ENCODE measurements at regions not wholly inside any gene's neighbourhood (a gene's known extent, or its start where the extent isn't known, plus 50 kb on each side); places are given as distances from the start of the nearest gene placed in this dataset.

DNA sequence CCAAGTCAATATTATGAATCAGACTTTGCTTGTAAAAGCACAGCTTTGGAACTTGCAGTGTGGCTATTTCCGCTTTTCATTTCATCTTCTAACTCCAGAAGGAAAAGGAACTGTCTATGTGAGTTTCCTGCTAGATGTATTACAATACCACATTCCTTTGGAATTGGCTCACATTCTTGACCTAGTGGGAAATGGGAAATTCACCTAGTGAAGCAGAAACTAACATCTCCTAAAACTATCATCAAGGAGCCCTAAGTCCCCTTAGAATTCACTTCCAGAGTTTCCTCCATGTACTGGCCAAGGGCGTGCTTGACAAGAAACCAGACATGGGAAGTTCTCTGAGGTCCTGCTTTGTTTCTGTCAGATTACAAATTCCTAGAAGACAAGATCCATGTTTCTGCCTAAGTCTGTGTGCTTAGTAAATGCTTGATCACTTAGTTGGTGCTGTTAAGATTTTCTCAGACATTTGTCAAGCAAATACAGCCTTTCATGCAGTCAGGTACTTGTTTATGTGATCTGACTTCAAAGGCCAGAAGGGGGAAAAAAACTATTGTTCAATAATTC lies 275.7 kb upstream of the FN1 start:
- peak; percentile 91 for DNase-seq

DNA sequence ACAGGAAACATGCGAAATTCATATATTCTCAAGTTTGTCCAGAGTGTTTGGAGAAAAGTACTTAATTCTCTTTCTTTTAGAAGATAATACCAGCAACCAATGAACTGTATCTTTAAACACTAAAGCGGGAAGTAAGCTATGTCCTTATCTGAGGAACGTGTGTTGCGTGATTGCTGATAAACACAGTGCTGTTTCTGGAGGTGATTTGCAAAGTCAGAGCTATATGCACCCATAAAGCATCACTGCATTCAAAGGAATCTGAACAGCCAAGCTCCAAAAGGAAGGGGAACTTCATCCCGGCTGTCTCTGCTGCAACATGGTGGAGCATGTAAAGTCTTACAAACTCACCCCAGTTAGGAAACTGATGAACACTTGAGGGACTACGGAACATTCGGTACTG lies 271.7 kb upstream of the FN1 start:
- DNase-seq: no peak

DNA sequence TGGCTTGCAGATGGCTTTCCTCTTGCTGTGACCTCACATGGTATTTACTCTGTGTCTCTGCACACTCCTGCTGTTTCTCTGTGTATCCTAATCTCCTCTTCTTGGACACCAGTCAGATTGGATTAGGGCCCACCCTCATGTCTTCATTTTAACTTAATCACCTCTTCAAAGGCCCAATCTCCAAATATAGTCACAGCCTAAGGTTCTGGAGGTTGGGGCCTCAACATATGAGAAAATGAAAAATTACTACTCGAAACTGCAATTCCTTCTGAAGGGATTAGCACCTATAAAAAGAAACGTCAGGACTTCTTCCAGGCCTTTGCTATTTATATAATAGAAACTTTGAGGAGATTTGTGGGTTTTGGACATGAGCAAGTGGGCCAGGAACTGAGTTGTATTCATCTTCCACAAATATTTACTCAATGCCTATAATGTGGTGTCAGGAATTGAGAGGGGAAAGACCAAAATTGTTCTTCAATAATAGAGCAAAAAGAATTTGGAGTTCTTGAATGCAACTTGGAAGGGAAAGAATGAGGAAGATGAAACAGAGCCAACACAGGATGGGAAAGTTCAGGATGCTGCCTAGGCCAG lies 270.0 kb upstream of the FN1 start:
- DNase-seq: no peak

DNA sequence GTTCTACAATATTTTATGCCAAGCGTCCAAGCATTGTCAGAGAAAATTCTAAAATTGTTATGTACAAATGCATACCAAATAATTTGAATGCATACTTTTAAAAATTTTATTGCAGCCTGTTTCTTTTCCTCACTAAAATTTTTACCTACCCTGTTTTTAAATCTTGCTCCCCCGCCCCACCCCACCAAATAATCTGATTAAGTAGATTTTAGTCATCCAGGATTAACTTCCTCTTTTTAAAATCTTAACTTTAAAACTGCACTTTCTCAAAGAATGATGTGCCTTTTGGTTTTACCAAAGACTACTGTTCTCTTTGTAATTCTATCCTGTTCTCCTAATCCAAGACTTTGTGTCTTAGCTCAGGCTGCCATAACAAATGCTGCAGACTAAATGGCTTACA lies 269.4 kb upstream of the FN1 start:
- DNase-seq: no peak

DNA sequence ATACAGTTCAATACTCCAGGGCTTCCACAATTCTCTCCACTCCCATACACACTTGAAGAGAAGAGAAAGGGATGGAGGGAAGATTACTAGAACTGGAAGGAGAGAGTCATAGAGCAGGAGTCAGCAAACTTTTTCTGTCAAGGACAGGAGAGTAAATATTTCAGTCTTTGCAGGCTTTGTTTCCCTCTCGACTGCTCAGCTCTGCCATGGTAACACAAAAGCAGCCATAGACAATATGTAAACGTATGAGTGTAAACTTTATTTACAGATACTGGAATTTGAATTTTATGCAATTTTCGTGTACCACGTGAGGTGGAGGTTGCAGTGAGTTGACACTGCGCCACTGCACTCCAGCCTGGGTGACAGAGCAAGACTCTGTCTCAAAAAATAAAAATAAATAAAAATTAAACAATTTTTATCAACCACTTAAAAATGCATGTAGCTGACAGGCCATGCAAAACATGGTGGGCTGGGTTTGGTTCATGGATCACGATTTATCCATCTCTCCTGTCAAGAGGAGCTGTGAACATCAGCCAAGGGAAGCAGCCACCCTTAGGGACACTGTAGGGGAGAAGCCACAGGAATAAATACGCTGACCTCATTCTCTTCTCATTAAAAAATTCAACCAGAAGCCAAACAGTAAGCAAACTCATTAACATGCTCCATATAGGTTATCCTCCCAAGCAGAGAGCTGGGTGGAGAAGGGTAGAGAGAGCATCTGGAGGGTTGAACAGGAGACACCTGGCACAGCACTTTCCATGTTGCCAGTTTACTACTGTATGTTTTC lies 266.4 kb upstream of the FN1 start:
- no peak for DNase-seq

DNA sequence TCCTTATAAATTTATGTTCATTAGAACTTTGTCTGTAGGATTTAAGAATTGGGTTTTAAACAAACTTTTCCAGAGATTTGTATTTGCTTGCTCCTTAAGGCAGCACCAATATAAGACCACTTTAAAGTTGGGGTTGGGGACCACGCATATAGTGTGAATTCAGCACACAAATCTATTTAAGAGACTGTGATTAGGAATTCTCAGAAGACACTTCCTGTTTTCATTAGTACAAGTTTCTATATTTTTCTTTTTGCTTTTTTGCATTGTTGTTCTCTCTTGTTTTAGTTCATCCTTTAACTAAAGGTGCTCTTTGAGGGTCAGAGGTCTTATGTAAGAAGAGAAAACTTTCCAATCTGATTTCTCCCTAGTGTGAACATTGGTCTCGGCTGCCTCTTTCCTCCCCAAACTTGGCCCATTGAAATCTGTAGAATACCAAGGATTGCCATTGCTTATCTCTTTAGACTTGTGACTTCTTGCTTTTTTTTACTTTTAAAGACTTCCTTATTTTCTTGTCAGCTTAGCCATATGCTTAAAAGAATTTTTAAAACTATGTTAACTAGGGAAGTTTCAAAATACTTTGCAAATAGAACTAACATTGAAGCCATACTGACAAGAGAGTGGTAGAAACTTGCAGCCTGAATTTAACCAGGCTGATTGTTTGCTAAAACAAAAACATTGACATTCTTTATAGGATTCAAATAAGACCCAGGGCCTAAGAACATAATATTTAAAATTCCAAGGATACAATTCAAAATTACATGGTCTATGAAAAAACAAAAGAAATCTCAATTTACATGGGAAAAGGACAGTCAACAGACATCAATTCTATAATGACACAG lies 264.1 kb upstream of the FN1 start:
- DNase-seq: no peak

DNA sequence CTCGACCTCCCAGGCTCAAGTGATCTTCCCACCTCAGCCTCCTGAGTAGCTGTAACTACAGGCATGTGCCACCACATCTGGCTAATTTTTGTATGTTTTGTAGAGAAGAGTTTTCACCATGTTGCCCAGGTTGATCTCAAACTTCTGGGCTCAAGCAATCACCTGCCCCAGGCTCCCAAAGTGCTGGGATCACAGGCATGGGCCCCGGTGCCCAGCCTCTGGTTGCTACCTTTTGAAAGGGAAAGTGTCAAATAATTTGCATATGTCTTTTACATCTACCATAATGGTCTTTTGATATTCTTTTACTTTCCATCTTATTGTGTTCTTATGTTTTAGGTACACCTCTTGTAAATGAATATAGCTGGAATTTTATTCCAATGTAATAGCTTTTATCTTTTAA lies 263.1 kb upstream of the FN1 start:
- no peak for DNase-seq

DNA sequence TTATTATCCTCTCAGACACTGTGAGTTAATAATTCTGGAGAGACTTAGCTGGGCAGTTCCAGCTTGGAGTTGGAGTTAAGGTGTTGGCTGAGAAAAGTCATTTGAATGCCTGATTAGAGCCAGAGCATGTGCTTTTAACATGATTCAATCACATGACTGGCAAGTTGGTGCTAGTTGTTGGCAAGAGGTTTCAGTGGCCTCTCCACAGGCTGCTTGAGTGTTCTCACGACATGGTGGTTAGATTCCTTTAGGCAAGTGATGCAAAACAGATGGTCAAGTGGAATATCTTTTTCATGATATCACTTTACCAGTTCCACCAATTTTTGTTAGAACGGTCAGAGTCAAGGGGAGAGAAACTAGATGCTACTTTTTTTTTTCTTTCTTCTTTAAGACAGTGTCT lies 262.7 kb upstream of the FN1 start:
- no peak for DNase-seq

DNA sequence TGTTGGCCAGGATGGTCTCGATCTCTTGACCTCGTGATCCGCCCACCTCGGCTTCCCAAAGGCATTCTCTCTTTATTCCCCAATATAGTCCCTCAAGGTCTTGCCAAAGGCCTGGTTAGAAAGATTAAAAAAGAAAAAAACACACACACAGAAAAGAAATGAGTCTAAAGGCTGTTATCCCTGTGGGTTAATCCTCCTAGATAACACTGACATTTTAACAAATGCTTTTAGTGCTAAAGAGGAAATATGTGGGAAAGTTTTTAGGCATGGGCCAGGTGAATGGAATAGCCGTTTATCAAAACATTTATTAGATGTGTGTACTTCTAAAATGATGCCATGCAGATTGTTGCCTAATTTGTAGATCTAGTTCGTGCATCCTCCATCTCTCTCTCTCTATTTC lies 261.6 kb upstream of the FN1 start:
- no peak for DNase-seq

DNA sequence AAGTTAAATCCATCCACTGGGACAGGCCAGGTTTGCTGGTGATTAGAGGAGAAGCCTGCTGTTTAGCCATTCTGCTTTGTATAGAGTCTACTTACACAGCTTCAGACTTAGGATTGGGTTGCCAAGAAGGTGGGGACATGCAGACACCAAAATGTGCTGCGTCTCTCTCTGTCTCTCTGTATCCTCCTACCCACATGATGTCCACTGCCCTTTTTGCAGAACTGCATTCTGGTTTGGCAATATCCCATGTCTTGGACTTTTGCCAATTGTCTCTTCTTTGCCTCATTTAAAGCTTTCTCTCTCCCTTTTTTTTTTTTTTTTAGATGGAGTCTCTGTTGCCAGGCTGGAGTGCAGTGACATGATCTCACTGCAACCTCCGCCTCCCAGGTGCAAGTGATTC lies 261.1 kb upstream of the FN1 start:
- DNase-seq: no peak

DNA sequence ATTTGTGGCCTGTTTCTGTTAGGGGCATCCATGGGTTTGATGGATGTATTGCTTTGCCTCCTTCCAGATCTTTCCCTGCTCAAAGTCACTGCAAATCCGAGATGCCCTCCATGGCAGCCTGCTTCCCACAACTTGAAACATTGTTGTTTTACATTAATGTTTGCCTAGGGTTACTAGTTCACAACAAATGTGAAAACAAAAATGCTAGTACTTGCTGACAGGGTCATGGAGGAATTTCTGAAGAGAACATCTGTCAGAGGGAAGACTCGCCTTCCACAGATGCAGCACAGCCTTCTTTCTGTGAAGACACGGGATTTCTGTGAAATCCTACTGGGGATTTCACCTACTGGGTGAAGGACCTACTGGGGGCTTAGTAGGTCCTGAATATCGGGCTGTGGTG lies 260.0 kb upstream of the FN1 start:
- no peak for DNase-seq

DNA sequence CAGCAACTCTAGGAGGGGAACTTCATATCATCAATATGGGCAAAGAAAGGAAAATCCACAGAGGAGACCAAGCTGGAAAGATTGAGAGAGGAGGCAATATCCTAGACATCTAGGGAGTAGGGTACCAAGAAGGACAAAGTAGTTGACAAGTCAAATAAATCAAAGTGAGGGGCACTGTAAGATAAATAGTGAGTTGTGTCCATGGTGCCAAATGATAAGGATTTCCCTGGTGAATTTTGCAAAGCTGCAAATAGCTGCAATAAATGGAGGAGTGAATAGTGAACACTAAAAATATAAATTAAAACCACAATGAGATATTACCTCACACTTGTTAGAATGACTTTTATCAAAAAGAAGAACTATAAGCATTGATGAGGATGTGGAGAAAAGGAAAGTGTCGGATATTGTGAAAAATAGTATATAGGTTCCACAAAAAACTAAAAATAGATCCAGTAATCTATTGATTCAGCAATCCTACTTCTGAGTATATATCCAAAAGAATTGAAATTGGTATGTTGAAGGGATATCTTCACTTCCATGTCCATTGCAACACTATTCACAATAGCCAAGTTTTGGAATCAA lies 258.2 kb upstream of the FN1 start:
- no peak for DNase-seq

DNA sequence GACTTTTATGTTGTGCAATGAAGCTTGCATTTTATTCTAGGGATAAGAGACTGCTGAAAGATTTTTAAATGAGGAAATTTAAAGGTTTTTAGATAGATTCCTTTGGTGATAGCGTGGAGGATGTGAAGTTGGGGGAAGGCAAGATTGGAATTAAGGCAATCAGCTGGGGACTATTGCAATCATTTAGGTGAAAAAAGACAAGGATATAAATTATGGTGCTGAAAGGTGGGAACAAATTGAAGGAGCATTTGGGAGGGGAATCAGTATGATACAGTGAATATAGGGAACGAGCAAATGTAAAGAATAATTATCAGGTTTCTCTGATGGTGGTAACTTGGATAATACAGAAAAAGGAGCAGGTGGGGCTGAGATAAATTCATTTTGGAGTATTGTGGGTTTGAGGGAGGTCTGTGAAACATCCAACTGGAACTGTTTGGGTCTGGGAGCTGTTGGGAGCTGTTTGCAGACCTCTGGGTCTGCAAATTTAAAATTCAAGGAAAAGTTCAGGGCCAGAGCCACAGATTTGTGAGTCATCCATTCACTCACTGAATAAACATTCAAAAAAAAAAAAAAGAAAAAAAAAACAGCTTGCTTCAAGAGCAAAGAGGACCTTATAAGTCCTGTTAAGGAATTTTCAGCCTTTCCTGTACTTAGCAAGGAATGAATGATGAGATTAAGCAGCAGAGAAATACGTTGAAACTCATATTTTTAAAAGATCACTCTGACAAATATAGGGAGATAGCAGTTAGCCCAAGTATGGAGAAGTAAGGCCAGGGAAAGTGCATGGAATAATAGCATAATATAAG lies 257.5 kb upstream of the FN1 start:
- DNase-seq: peak; percentile 75

DNA sequence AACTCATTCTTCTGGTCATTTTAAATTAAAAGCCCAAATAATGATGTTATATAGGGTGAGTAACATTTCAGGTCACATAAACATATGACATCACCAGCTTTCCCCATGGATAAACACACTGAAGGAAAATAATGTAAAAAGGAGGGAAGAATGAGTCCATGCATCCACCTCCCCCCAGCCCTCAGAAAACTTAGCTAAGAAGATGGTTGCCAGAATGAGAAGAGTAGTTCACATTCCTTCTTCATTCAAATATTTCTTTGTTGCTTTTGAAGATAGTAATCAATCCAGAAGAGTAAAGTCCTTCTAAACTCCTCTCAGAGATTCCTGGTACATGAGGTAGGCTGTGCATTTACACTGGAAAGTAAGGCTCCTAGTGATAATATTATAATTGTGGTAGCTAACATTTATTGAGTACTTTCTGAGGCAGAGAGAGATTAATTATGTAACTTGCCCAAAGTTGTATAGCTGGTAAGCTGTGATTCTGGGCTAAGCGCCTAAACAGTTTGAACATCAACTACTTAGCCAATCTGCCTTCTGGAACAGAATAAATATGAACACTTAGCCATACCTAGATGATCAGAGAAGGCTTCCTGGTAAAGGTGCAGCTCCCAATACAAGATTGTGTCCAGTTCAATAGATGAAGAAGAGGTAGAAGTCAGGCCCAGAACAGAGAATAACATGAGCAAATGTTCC lies 256.7 kb upstream of the FN1 start:
- DNase-seq: peak; percentile 31

DNA sequence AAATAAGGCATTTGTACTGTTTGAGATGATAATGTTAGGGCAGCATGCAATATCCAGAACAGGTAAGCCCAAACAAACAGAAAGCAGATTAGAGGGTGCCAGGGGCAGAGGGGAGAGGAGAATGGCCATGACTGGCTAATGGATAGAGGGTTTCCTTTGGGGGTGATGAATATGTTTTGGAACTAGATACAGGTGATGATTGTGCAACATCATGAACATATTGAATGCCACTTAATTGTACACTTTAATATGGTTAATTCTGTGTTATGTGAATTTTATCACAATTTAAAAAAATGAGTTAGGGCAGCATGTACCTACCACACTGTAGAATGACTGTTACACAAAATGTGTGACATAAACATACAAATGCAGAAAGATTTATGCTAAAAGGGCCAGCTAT lies 255.5 kb upstream of the FN1 start:
- DNase-seq: no peak

DNA sequence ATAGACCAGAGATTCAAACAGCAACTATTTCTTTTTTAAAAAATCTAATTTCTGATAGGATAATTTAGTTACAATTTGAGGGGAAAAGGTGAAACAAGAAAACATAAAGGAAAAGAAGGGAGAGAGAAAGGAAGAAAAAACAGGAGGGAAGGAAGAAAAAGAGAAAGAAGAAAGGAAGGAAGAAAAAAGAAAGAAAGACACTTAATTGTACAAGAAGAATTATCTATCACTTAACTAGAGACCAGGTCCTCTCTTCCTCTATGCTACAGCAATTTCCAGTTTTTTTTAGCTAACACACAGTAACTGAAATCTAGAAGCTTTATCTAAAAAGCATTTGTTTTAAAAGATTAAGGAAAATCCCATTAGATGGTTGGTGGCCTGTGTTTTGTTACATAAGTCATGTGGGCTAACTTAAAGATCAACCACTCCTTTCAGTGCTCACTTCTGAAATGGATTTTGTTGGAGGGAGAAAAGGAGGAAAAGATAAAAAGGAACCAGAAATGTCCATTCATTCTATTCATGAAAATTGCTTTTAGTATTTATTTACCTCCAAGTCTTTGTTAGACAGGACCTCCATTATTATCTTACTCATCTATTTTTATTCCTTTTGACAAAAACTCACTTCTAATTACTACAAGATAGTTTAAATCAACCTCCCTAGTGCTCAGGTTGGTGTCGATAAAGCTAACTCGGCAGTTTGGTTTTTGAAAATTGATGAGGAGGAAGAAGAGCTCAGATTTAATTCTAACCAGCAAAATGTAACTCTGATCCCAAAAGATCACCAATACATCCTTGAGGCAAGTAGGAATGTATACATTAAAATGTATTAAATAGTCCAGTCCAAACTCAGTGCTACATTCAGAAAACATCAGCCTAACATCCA lies 251.5 kb upstream of the FN1 start:
- no peak for DNase-seq

DNA sequence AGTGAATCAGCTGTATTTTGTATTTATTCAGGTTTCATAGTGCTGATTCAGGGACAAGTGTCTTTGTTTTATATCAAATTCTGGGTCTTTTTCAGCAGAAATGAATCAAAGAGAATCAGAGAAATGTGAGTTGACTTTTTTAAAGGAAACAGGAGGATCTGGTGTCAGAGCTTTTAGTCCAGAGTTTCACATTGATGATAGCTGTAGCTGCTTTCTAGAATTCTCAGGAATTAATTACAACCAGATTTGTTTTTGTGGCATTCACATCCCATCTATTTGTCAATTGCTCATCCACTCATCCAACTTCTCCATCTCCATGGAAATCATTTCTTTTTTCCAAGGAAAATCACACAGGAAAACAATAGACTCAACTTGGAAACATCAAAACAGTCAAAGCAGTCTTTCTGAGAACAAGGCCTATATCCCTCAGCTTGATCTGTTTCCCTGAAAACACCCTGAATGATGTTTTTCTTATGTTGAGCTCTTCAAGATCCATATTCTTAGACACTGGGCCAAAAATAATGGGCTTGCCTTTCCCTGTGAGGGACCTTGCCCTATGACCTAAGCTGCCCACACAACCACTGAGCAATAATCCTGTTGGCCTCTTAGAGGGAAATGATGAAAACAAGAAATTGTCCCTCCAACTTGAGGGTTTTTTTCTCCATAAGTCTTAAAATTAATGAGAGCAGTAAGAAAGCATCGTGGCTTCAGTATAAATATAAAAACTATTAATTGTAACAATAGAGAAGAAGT lies 249.5 kb upstream of the FN1 start:
- no peak for DNase-seq

DNA sequence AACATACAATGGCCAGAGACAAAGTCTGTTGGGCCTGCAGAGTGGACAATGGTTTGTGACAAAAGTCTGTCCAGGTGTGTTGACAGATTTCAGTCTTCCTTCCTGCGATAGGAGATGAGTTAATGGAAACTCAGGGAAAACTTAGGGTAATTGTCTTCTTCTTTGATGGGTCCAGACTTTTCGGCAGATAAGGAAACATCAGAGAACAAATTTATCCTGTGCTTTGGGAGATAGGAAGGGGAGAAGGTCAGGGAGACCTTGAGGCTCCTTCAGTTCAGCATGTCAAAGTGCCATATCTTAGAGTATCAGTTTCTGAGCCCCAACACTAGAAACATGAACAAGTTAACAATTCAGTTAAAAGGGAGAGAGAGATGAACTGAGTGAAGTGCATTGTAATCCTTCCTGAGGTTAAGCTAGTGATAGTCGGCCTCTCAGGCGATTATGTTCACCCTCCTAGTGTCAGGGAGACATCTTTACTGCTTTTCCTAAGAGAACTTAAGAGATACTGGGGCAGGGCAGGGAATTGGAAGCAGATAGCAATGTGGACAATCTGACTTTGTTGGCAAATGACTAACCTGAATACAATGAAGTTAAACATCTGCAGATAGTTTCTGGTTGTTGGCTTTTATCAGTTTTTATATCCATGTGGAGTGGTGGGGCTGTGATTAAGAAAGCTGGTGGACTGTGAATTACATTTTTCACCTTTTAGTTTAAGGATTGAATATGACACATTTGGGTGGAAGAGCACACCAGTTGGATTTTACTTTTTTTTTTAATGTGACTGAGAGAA lies 248.8 kb upstream of the FN1 start:
- DNase-seq: no peak

DNA sequence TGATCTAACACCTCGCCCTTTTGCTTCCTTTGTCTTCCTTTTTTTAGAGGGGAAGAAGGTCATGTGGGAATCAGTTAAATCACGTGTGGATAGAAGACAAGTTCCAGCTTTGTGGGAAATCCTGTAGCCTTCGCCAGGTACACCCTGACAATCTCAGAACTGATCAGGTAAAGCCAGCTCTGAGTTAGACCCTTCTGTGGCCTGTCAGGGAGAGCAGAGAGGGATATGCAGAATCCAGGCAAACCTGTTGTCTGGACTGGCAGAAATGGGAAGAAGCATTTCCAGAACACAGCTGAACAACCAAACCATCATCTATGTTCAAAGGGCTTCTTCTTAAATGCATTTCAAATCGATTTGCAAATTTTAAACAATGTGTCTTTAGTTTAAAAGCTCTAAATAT lies 247.4 kb upstream of the FN1 start:
- no peak for DNase-seq
